ENCODE measurements at regions not wholly inside any gene's neighbourhood (a gene's known extent, or its start where the extent isn't known, plus 50 kb on each side); places are given as distances from the start of the nearest gene placed in this dataset.
A peak's percentile ranks its signal among the peaks of the same experiment; 100 is the strongest.
"Not testable (repeated sequence)": the region's sequence is repeated elsewhere in the genome, so short reads cannot be mapped to it uniquely, and the experiment has no call there.

- peak; percentile 46 for DNase-seq (ENCODE audit: low spot score)
Measured at GRCh38 chr14:28608851-28609828, 157.4 kb upstream of the FOXG1 start.

- no peak for DNase-seq (ENCODE audit: low spot score)
Measured at GRCh38 chr14:28612414-28612813, 154.2 kb upstream of the FOXG1 start.

- DNase-seq (ENCODE audit: low spot score): no peak
Measured at GRCh38 chr14:28613532-28613931, 153.1 kb upstream of the FOXG1 start.

GRCh38 chr14:28626780-28627179, 139.8 kb upstream of the FOXG1 start:
- DNase-seq (ENCODE audit: low spot score): no peak

GRCh38 chr14:28629328-28630004, 137.1 kb upstream of the FOXG1 start:
- no peak for DNase-seq (ENCODE audit: low spot score)

GRCh38 chr14:28630100-28630499, 136.5 kb upstream of the FOXG1 start:
- no peak for DNase-seq (ENCODE audit: low spot score)

GRCh38 chr14:28635387-28635786, 131.2 kb upstream of the FOXG1 start:
- DNase-seq (ENCODE audit: low spot score): peak; percentile 12

GRCh38 chr14:28635816-28636215, 130.8 kb upstream of the FOXG1 start:
- not testable (repeated sequence) for DNase-seq (ENCODE audit: low spot score)

- DNase-seq (ENCODE audit: low spot score): not testable (repeated sequence)
Measured at GRCh38 chr14:28641189-28641588, 125.4 kb upstream of the FOXG1 start.

- peak; percentile 5 for DNase-seq (ENCODE audit: low spot score)
Measured at GRCh38 chr14:28651148-28651547, 115.4 kb upstream of the FOXG1 start.

GRCh38 chr14:28652782-28653181, 113.8 kb upstream of the FOXG1 start:
- no peak for DNase-seq (ENCODE audit: low spot score)

GRCh38 chr14:28653521-28653920, 113.1 kb upstream of the FOXG1 start:
- DNase-seq (ENCODE audit: low spot score): no peak

- DNase-seq (ENCODE audit: low spot score): no peak
Measured at GRCh38 chr14:28656704-28657255, 109.8 kb upstream of the FOXG1 start.

GRCh38 chr14:28661171-28661772, 105.3 kb upstream of the FOXG1 start:
- DNase-seq (ENCODE audit: low spot score): peak; percentile 60

GRCh38 chr14:28666961-28667360, 99.6 kb upstream of the FOXG1 start:
- no peak for DNase-seq (ENCODE audit: low spot score)

GRCh38 chr14:28671425-28671824, 95.2 kb upstream of the FOXG1 start:
- no peak for DNase-seq (ENCODE audit: low spot score)

- no peak for DNase-seq (ENCODE audit: low spot score)
Measured at GRCh38 chr14:28673056-28673455, 93.5 kb upstream of the FOXG1 start.

GRCh38 chr14:28676479-28676878, 90.1 kb upstream of the FOXG1 start:
- peak; percentile 77 for DNase-seq (ENCODE audit: low spot score)

- no peak for DNase-seq (ENCODE audit: low spot score)
Measured at GRCh38 chr14:28677381-28677780, 89.2 kb upstream of the FOXG1 start.

- DNase-seq (ENCODE audit: low spot score): no peak
Measured at GRCh38 chr14:28678887-28679286, 87.7 kb upstream of the FOXG1 start.

GRCh38 chr14:28681681-28682080, 84.9 kb upstream of the FOXG1 start:
- no peak for DNase-seq (ENCODE audit: low spot score)

GRCh38 chr14:28690029-28690692, 76.4 kb upstream of the FOXG1 start:
- no peak for DNase-seq (ENCODE audit: low spot score)

Measured in kidney tubule cell (primary cell).